ENCODE measurements at regions not wholly inside any gene's neighbourhood (a gene's known extent, or its start where the extent isn't known, plus 50 kb on each side); places are given as distances from the start of the nearest gene placed in this dataset.
A peak's percentile ranks its signal among the peaks of the same experiment; 100 is the strongest.

DNA sequence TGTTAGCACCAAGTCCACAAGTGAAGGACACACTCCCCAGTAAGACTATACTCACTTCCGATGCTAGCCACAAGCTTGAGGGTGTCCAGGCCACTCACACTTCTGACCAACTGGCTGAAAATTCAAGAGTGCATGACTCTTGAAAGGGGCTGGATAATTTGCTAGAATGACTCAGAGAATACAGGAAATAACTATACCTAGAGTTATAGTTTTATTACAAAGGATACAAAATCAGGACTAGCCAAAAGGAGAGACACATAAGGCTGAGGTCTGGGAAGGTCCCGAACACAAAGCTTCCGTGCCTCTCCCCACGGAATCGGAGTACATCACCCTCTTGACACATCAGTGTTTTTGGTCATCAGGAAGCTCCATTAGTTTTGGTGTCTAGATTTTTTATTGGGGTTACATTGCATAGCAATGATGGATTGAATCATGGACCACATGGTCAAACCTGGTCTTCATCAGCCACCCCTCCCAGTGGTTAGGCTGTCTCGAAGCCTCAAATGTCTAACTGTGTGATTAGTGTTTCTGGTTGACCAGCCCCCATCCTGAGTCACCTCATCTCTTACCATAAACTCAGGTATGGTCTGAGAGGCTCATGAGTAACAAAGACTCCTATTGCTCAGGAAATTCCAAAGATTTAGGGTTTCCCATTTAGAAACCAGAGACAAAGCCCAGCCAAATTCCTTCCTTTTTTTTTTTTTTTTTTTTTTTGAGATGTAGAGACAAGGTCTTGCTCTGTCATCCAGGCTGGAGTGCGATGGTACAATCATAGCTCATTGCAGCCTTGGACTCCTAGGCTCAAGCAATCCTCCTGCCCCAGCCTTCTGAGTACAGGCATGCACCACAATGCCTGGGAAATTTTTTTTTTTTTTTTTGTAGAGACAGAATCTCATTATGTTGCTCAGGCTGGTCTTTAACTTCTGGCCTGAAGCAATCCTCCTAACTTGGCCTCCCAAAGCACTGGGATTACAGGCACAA is 472.0 kb upstream of the TBX3 start:
- Histone ChIP-seq H3K9ac (ENCODE audit: low read depth, low read length) (peak overlapping the region; percentile 58), H3K9me3 (replicated peaks; ENCODE audit: low read length) (no peaks in the 10 kb centered on the region)

GRCh38 chr12:115149685-115150378 is 465.9 kb upstream of the TBX3 start:
- no peak overlapping the region for H3K4me2 ChIP-seq (ENCODE audit: low read length)
- no peak overlapping the region for H3K4me3 ChIP-seq (ENCODE audit: low read length)
- H3K9ac ChIP-seq (ENCODE audit: low read depth, low read length): no peak overlapping the region
- H3K9me3 ChIP-seq (replicated peaks; ENCODE audit: low read length): no peaks in the 10 kb centered on the region
- no peaks in the 10 kb centered on the region for H3K36me3 ChIP-seq (ENCODE audit: insufficient read depth, low read length)
- H3K27me3 ChIP-seq (ENCODE audit: control insufficient read depth, insufficient read depth, low read length): no peaks in the 10 kb centered on the region
- peaks cover 12% of the 10 kb centered on the region for H3K4me1 ChIP-seq (ENCODE audit: control insufficient read depth, insufficient read depth, low read length)

More for the DNA sequence above, 472.0 kb upstream of the TBX3 start:
- peaks cover 16% of the 10 kb centered on the region for H3K4me1 ChIP-seq (ENCODE audit: control insufficient read depth, insufficient read depth, low read length)
- peak overlapping the region; percentile 36 for H3K4me2 ChIP-seq (ENCODE audit: low read length)
- H3K4me3 ChIP-seq (ENCODE audit: low read length): no peak overlapping the region
- H3K27me3 ChIP-seq (ENCODE audit: control insufficient read depth, insufficient read depth, low read length): no peaks in the 10 kb centered on the region
- no peaks in the 10 kb centered on the region for H3K36me3 ChIP-seq (ENCODE audit: insufficient read depth, low read length)

GRCh38 chr12:115149279-115149678 is 465.3 kb upstream of the TBX3 start:
- Histone ChIP-seq H3K4me3 (ENCODE audit: low read length) (no peak overlapping the region), H3K36me3 (ENCODE audit: insufficient read depth, low read length) (no peaks in the 10 kb centered on the region), H3K27me3 (ENCODE audit: control insufficient read depth, insufficient read depth, low read length) (no peaks in the 10 kb centered on the region), H3K4me1 (ENCODE audit: control insufficient read depth, insufficient read depth, low read length) (peaks cover 12% of the 10 kb centered on the region), H3K9ac (ENCODE audit: low read depth, low read length) (no peak overlapping the region), H3K9me3 (replicated peaks; ENCODE audit: low read length) (no peaks in the 10 kb centered on the region), H3K4me2 (ENCODE audit: low read length) (no peak overlapping the region)

- Histone ChIP-seq H3K36me3 (ENCODE audit: insufficient read depth, low read length) (no peaks in the 10 kb centered on the region), H3K9ac (ENCODE audit: low read depth, low read length) (no peak overlapping the region), H3K4me1 (ENCODE audit: control insufficient read depth, insufficient read depth, low read length) (peaks cover 12% of the 10 kb centered on the region), H3K4me3 (ENCODE audit: low read length) (no peak overlapping the region), H3K4me2 (ENCODE audit: low read length) (no peak overlapping the region), H3K27me3 (ENCODE audit: control insufficient read depth, insufficient read depth, low read length) (no peaks in the 10 kb centered on the region), H3K9me3 (replicated peaks; ENCODE audit: low read length) (no peaks in the 10 kb centered on the region)
These were observed 463.9 kb upstream of the TBX3 start for GRCh38 chr12:115147916-115148315.

- no peak overlapping the region for H3K4me2 ChIP-seq (ENCODE audit: low read length)
- H3K36me3 ChIP-seq (ENCODE audit: insufficient read depth, low read length): no peaks in the 10 kb centered on the region
- no peaks in the 10 kb centered on the region for H3K27me3 ChIP-seq (ENCODE audit: control insufficient read depth, insufficient read depth, low read length)
- H3K9ac ChIP-seq (ENCODE audit: low read depth, low read length): no peak overlapping the region
- no peak overlapping the region for H3K4me3 ChIP-seq (ENCODE audit: low read length)
- no peaks in the 10 kb centered on the region for H3K9me3 ChIP-seq (replicated peaks; ENCODE audit: low read length)
- H3K4me1 ChIP-seq (ENCODE audit: control insufficient read depth, insufficient read depth, low read length): peaks cover 12% of the 10 kb centered on the region
These were observed 462.5 kb upstream of the TBX3 start for GRCh38 chr12:115146453-115146852.

- Histone ChIP-seq H3K27me3 (ENCODE audit: control insufficient read depth, insufficient read depth, low read length) (no peaks in the 10 kb centered on the region), H3K9me3 (replicated peaks; ENCODE audit: low read length) (no peaks in the 10 kb centered on the region), H3K4me1 (ENCODE audit: control insufficient read depth, insufficient read depth, low read length) (peaks cover 4% of the 10 kb centered on the region)
These were observed 460.4 kb upstream of the TBX3 start for GRCh38 chr12:115144425-115144824.

DNA sequence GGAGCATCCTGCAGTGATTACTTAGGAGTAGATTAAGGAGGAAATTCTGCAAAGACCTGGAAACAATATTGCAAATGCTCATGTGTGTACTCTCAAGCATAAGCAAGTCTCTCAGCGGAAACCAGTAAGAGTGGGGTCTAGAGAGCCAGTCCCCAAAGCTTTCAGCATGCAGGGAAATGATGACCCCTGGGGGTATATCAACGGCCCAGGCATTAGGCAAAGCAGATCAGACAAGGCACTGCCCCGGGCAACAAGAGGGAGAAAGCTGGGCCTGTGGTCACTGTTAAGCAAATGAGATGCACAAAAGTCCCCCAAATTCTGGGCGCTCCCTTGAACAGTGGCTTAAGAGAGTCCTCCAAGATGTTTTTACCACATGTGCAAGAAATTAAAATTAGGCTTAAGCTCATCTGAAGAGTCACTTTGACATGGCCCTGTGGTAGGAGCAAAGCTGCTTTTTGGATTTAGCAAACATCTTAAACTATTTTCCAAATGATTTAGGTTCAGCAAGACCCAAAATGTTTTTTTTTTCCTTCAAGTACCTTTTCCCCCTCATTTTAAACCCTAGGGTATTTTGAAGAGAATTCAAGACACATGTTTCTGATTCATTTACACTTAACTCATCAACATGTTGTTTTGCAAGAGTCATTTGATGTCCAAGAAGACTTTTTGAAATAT is 457.1 kb upstream of the TBX3 start:
- Histone ChIP-seq H3K4me1 (ENCODE audit: control insufficient read depth, insufficient read depth, low read length) (peaks cover 2% of the 10 kb centered on the region), H3K9ac (ENCODE audit: low read depth, low read length) (no peak overlapping the region), H3K36me3 (ENCODE audit: insufficient read depth, low read length) (no peaks in the 10 kb centered on the region), H3K4me2 (ENCODE audit: low read length) (no peak overlapping the region), H3K9me3 (replicated peaks; ENCODE audit: low read length) (no peaks in the 10 kb centered on the region), H3K4me3 (ENCODE audit: low read length) (no peak overlapping the region), H3K27me3 (ENCODE audit: control insufficient read depth, insufficient read depth, low read length) (no peaks in the 10 kb centered on the region)

More at GRCh38 chr12:115144425-115144824, 460.4 kb upstream of the TBX3 start:
- Histone ChIP-seq H3K4me2 (ENCODE audit: low read length) (no peak overlapping the region), H3K36me3 (ENCODE audit: insufficient read depth, low read length) (no peaks in the 10 kb centered on the region), H3K9ac (ENCODE audit: low read depth, low read length) (no peak overlapping the region), H3K4me3 (ENCODE audit: low read length) (no peak overlapping the region)

DNA sequence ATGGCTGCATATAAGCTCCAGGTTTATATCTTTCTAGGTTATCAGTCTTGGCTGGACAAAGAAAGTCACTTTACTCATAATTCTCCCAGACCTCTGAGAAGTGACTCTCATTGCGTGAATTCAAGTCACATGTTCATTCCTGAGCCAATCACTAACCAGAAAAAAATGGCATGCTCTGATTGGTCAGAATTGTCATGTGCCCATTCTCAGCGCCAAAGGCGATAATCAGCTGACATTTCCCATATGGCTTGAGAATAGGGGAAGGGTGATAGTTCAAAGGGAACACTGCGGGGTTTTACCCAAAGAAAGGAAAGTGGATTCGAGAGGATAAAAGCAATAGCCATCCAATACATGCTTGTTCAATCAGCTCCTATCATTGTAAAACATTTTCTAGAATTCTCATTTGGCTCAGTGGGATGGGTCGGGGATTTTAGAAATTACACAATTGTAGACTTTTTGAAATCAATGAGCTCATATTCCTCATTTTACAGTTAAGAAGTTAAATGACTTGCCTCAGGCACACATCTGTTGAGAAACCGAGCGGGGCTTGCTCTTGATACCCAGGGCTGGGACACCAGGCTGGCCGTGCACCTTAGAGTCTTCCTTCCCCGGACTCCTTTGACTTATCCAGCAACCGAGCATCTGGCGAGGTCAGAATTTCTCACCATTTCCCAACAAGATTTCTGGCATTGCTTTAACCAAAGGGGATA is 454.0 kb upstream of the TBX3 start:
- peaks cover 12% of the 10 kb centered on the region for H3K4me1 ChIP-seq (ENCODE audit: control insufficient read depth, insufficient read depth, low read length)
- no peak overlapping the region for H3K9ac ChIP-seq (ENCODE audit: low read depth, low read length)
- no peaks in the 10 kb centered on the region for H3K36me3 ChIP-seq (ENCODE audit: insufficient read depth, low read length)
- no peaks in the 10 kb centered on the region for H3K9me3 ChIP-seq (replicated peaks; ENCODE audit: low read length)
- H3K27me3 ChIP-seq (ENCODE audit: control insufficient read depth, insufficient read depth, low read length): no peaks in the 10 kb centered on the region
- no peak overlapping the region for H3K4me2 ChIP-seq (ENCODE audit: low read length)
- no peak overlapping the region for H3K4me3 ChIP-seq (ENCODE audit: low read length)

GRCh38 chr12:115135800-115136211 is 451.8 kb upstream of the TBX3 start:
- Histone ChIP-seq H3K9me3 (replicated peaks; ENCODE audit: low read length) (no peaks in the 10 kb centered on the region), H3K27me3 (ENCODE audit: control insufficient read depth, insufficient read depth, low read length) (no peaks in the 10 kb centered on the region), H3K9ac (ENCODE audit: low read depth, low read length) (peak overlapping the region; percentile 22), H3K36me3 (ENCODE audit: insufficient read depth, low read length) (no peaks in the 10 kb centered on the region), H3K4me3 (ENCODE audit: low read length) (peak overlapping the region; percentile 45), H3K4me1 (ENCODE audit: control insufficient read depth, insufficient read depth, low read length) (peaks cover 12% of the 10 kb centered on the region), H3K4me2 (ENCODE audit: low read length) (peak overlapping the region; percentile 35)

- Histone ChIP-seq H3K9ac (ENCODE audit: low read depth, low read length) (no peak overlapping the region), H3K27me3 (ENCODE audit: control insufficient read depth, insufficient read depth, low read length) (no peaks in the 10 kb centered on the region), H3K4me1 (ENCODE audit: control insufficient read depth, insufficient read depth, low read length) (peaks cover 12% of the 10 kb centered on the region), H3K36me3 (ENCODE audit: insufficient read depth, low read length) (no peaks in the 10 kb centered on the region), H3K9me3 (replicated peaks; ENCODE audit: low read length) (no peaks in the 10 kb centered on the region), H3K4me3 (ENCODE audit: low read length) (no peak overlapping the region), H3K4me2 (ENCODE audit: low read length) (no peak overlapping the region)
These were observed 450.3 kb upstream of the TBX3 start for GRCh38 chr12:115134298-115134697.

DNA sequence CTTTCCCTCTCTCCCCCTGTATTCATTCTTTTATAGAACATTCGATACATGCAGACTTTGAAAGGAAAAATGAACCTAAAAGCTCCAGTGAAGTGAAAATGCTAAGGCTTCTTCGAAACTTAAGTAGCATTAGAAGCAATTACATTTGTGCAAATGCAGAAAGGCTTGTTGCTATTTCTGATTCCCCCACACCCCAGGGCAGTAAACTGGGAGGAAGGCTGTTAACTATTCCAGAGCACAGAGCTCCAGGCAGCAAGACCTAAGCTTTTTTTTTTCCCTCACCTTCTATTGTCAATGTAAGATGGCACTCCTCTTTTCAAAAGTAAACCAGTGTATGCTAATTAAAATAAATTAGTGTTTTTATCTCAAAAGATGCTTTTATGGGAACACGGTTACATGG is 448.9 kb upstream of the TBX3 start:
- H3K4me2 ChIP-seq (ENCODE audit: low read length): no peak overlapping the region
- no peaks in the 10 kb centered on the region for H3K36me3 ChIP-seq (ENCODE audit: insufficient read depth, low read length)
- no peak overlapping the region for H3K9ac ChIP-seq (ENCODE audit: low read depth, low read length)
- no peaks in the 10 kb centered on the region for H3K27me3 ChIP-seq (ENCODE audit: control insufficient read depth, insufficient read depth, low read length)
- peaks cover 12% of the 10 kb centered on the region for H3K4me1 ChIP-seq (ENCODE audit: control insufficient read depth, insufficient read depth, low read length)
- H3K4me3 ChIP-seq (ENCODE audit: low read length): no peak overlapping the region
- no peaks in the 10 kb centered on the region for H3K9me3 ChIP-seq (replicated peaks; ENCODE audit: low read length)

Measured in skeletal muscle satellite cell (primary cell).